HEK293T (cell line): ENCODE measurements at regions not wholly inside any gene's neighbourhood (a gene's known extent, or its start where the extent isn't known, plus 50 kb on each side); places are given as distances from the start of the nearest gene placed in this dataset.

Experiments
- SP1 ChIP-seq: fragments of 450-650 bp; IDR thresholded peaks from 2 replicates; pipeline ENCODE4 v1.6.1; 2017
- SUZ12 ChIP-seq: fragments of 450-650 bp; IDR thresholded peaks from 2 replicates; pipeline ENCODE4 v1.6.1; 2016; ENCODE audit warnings: mild to moderate bottlenecking

GRCh38 chr7:106597014-106597413, 63.9 kb downstream of the CCDC71L start:
- TF ChIP-seq SUZ12 (no peak), SP1 (no peak)
